ENCODE measurements at regions not wholly inside any gene's neighbourhood (a gene's known extent, or its start where the extent isn't known, plus 50 kb on each side); places are given as distances from the start of the nearest gene placed in this dataset.

DNA sequence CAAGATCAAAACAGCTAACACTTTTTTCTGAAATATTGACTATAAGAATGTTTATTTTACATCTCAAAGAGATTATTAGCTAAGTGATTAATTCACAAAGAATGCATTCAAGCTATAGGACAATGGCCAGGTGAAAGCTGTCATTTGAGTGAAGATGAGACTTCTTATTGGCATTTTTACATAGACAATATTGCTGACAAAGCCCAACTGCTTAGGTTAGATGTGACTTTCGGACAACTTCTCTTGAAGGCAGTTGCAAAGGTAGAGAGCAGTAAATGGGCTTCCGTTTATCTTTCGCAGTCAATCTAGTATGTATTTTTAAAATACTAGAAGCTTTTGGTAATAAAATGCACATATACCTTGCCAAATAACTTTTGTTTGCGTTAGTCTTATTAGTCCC is 1041.3 kb downstream of the AMY1C start:
- Histone ChIP-seq H3K9me1 (replicated peaks; ENCODE audit: control insufficient read depth, extremely low read depth, insufficient read depth, low read length) (no peaks in the 10 kb centered on the region), H4K20me1 (replicated peaks; ENCODE audit: control insufficient read depth, extremely low read depth, insufficient read depth, low read length) (no peaks in the 10 kb centered on the region), H3K4me1 (ENCODE audit: control insufficient read depth, extremely low read depth, insufficient read depth, low read length) (no peaks in the 10 kb centered on the region), H3K27ac (ENCODE audit: insufficient read depth, low read depth, low read length) (no peak overlapping the region), H2AFZ (ENCODE audit: low read depth, low read length) (no peak overlapping the region), H3K9ac (replicated peaks; ENCODE audit: extremely low read depth, insufficient read depth, low read length) (no peak overlapping the region), H3K9me3 (replicated peaks; ENCODE audit: control insufficient read depth, insufficient read depth, low read length) (peaks cover 4% of the 10 kb centered on the region), H3K27me3 (ENCODE audit: control insufficient read depth in 2 of 2, insufficient read depth in 2 of 2, low read length in 2 of 2) (no peaks in the 10 kb centered on the region), H3K4me2 (ENCODE audit: insufficient read depth, low read length) (no peak overlapping the region), H3K4me3 (replicated peaks in 1 of 3; ENCODE audit: insufficient read depth in 1 of 3, low read depth in 1 of 3, low read length in 3 of 3) (no peak overlapping the region), H3K36me3 (ENCODE audit: control insufficient read depth in 2 of 2, extremely low read depth in 1 of 2, insufficient read depth in 2 of 2, low read length in 2 of 2) (no peaks in the 10 kb centered on the region), H3K79me2 (ENCODE audit: control insufficient read depth, insufficient read depth, low read length) (no peaks in the 10 kb centered on the region)
- FAIRE-seq (no peak), DNase-seq (ENCODE audit: low read depth, low spot score) (no peak)
- dilution Hi-C loops (cut with MboI; ENCODE audit: extremely low pct_ligation_motif_present, low sequenced_read_pairs) (no loop called here), intact Hi-C loops (cut with micrococcal nuclease) (no loop called here)
- CTCF ChIA-PET = interaction anchor here (1.7 kb wide), 1 partner anchor 15 kb away, joined by 4 read pairs; no protein-coding TSS in a partner anchor
- BruUV-seq (replicated peaks) = no TSS peak
- TF ChIP-seq POLR2A (IDR thresholded peaks at IDR 0.05; ENCODE audit: low read depth, low read length) = no peak
- POLR2A ChIA-PET = no interaction called here

DNA sequence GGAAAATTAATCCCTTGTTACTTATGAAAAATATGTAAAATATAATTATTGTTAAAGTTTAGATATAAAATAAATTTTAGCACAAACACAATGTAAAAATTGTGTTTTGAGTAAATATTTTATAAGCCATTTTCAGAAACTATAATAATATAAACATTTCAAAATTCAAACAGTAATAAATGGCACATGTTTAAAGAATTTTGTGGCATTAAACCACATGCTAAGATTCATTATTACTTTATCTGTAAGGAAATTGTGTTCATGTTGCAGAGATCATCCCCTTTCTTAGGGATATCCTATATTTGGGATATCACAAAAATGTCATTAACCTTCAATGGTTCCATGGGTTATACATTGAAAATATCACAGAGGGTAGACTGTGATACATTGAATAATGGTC is 1044.3 kb downstream of the AMY1C start:
- FAIRE-seq (no peak), DNase-seq (ENCODE audit: low read depth, low spot score) (no peak)
- H3K36me3 ChIP-seq (ENCODE audit: control insufficient read depth in 2 of 2, extremely low read depth in 1 of 2, insufficient read depth in 2 of 2, low read length in 2 of 2) = no peaks in the 10 kb centered on the region
- intact Hi-C loops (cut with micrococcal nuclease) = no loop called here
- H3K79me2 ChIP-seq (ENCODE audit: control insufficient read depth, insufficient read depth, low read length) = no peaks in the 10 kb centered on the region
- TF ChIP-seq JUN (IDR thresholded peaks at IDR 0.05; ENCODE audit: borderline replicate concordance, insufficient read depth, insufficient read length, low read depth) = no peak
- no peak overlapping the region for H3K27ac ChIP-seq (ENCODE audit: insufficient read depth, low read depth, low read length)
- H2AFZ ChIP-seq (ENCODE audit: low read depth, low read length) = no peak overlapping the region
- no peaks in the 10 kb centered on the region for H3K9me1 ChIP-seq (replicated peaks; ENCODE audit: control insufficient read depth, extremely low read depth, insufficient read depth, low read length)
- no peak overlapping the region for H3K4me3 ChIP-seq (replicated peaks in 1 of 3; ENCODE audit: insufficient read depth in 1 of 3, low read depth in 1 of 3, low read length in 3 of 3)
- dilution Hi-C loops (cut with MboI; ENCODE audit: extremely low pct_ligation_motif_present, low sequenced_read_pairs) = no loop called here
- H3K4me1 ChIP-seq (ENCODE audit: control insufficient read depth, extremely low read depth, insufficient read depth, low read length) = no peaks in the 10 kb centered on the region
- H4K20me1 ChIP-seq (replicated peaks; ENCODE audit: control insufficient read depth, extremely low read depth, insufficient read depth, low read length) = no peaks in the 10 kb centered on the region
- no peak overlapping the region for H3K4me2 ChIP-seq (ENCODE audit: insufficient read depth, low read length)
- CTCF ChIA-PET = no interaction called here
- H3K9me3 ChIP-seq (replicated peaks; ENCODE audit: control insufficient read depth, insufficient read depth, low read length) = peaks cover 4% of the 10 kb centered on the region
- POLR2A ChIA-PET = no interaction called here
- no peaks in the 10 kb centered on the region for H3K27me3 ChIP-seq (ENCODE audit: control insufficient read depth in 2 of 2, insufficient read depth in 2 of 2, low read length in 2 of 2)
- BruUV-seq (replicated peaks) = no TSS peak
- no peak overlapping the region for H3K9ac ChIP-seq (replicated peaks; ENCODE audit: extremely low read depth, insufficient read depth, low read length)

DNA sequence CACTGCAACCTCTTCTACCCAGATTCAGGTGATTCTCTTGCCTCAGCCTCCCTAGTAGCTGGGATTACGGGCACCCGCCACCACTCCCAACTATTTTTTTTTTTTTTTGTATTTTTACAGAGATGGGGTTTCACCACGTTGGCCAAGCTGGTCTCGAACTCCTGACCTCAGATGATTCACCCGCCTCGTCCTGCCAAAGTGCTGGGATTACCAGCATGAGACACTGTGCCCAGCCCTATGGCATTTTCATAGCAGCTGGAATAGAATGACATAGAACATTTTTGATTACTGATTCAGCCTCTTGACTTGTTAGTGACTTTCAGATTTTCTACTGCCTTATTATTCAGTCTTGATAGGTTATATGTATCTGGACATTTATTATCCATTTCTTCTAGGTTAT is 1046.2 kb downstream of the AMY1C start:
- Histone ChIP-seq H3K4me3 (replicated peaks in 1 of 3; ENCODE audit: insufficient read depth in 1 of 3, low read depth in 1 of 3, low read length in 3 of 3) (no peak overlapping the region), H3K4me1 (ENCODE audit: control insufficient read depth, extremely low read depth, insufficient read depth, low read length) (no peaks in the 10 kb centered on the region), H3K27ac (ENCODE audit: insufficient read depth, low read depth, low read length) (no peak overlapping the region), H3K27me3 (ENCODE audit: control insufficient read depth in 2 of 2, insufficient read depth in 2 of 2, low read length in 2 of 2) (no peaks in the 10 kb centered on the region), H3K4me2 (ENCODE audit: insufficient read depth, low read length) (no peak overlapping the region), H3K9ac (replicated peaks; ENCODE audit: extremely low read depth, insufficient read depth, low read length) (no peak overlapping the region), H3K9me1 (replicated peaks; ENCODE audit: control insufficient read depth, extremely low read depth, insufficient read depth, low read length) (no peaks in the 10 kb centered on the region), H2AFZ (ENCODE audit: low read depth, low read length) (no peak overlapping the region), H3K9me3 (replicated peaks; ENCODE audit: control insufficient read depth, insufficient read depth, low read length) (peaks cover 4% of the 10 kb centered on the region), H3K36me3 (ENCODE audit: control insufficient read depth in 2 of 2, extremely low read depth in 1 of 2, insufficient read depth in 2 of 2, low read length in 2 of 2) (no peaks in the 10 kb centered on the region), H3K79me2 (ENCODE audit: control insufficient read depth, insufficient read depth, low read length) (no peaks in the 10 kb centered on the region), H4K20me1 (replicated peaks; ENCODE audit: control insufficient read depth, extremely low read depth, insufficient read depth, low read length) (no peaks in the 10 kb centered on the region)
- TF ChIP-seq POLR2A (IDR thresholded peaks at IDR 0.05; ENCODE audit: low read depth, low read length) = no peak
- TF ChIP-seq, protein P1, sequence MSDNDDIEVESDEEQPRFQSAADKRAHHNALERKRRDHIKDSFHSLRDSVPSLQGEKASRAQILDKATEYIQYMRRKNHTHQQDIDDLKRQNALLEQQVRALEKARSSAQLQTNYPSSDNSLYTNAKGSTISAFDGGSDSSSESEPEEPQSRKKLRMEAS (IDR thresholded peaks at IDR 0.05; ENCODE audit: insufficient read depth, insufficient read length) = no peak
- no peak for TF ChIP-seq FOS (IDR thresholded peaks at IDR 0.05; ENCODE audit: borderline replicate concordance, insufficient read depth, low read length)
- TF ChIP-seq EZH2 (IDR thresholded peaks at IDR 0.05; ENCODE audit: borderline replicate concordance, low read depth, low read length, severe bottlenecking) = no peak
- no peak for TF ChIP-seq POLR2AphosphoS5 (IDR thresholded peaks at IDR 0.05; ENCODE audit: insufficient read depth, low read depth, low read length)
- TF ChIP-seq MYC (IDR thresholded peaks at IDR 0.05; ENCODE audit: low read depth, low read length) = no peak
- no peak for TF ChIP-seq GATA2 (IDR thresholded peaks at IDR 0.05; ENCODE audit: insufficient read depth, insufficient read length, low read depth, low read length)
- TF ChIP-seq, protein P2, sequence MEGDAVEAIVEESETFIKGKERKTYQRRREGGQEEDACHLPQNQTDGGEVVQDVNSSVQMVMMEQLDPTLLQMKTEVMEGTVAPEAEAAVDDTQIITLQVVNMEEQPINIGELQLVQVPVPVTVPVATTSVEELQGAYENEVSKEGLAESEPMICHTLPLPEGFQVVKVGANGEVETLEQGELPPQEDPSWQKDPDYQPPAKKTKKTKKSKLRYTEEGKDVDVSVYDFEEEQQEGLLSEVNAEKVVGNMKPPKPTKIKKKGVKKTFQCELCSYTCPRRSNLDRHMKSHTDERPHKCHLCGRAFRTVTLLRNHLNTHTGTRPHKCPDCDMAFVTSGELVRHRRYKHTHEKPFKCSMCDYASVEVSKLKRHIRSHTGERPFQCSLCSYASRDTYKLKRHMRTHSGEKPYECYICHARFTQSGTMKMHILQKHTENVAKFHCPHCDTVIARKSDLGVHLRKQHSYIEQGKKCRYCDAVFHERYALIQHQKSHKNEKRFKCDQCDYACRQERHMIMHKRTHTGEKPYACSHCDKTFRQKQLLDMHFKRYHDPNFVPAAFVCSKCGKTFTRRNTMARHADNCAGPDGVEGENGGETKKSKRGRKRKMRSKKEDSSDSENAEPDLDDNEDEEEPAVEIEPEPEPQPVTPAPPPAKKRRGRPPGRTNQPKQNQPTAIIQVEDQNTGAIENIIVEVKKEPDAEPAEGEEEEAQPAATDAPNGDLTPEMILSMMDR (IDR thresholded peaks at IDR 0.05; ENCODE audit: extremely low read depth in 1 of 2, insufficient read depth in 1 of 2, low read depth in 1 of 2, low read length in 2 of 2) = no peak
- no peak for TF ChIP-seq JUN (IDR thresholded peaks at IDR 0.05; ENCODE audit: borderline replicate concordance, insufficient read depth, insufficient read length, low read depth)
- ChIA-PET CTCF (no interaction called here), POLR2A (no interaction called here)
- no peak for FAIRE-seq
- dilution Hi-C loops (cut with MboI; ENCODE audit: extremely low pct_ligation_motif_present, low sequenced_read_pairs) (no loop called here), intact Hi-C loops (cut with micrococcal nuclease) (no loop called here)
- no peak for DNase-seq (ENCODE audit: low read depth, low spot score)
- BruUV-seq (replicated peaks) = no TSS peak

Measured in endothelial cell of umbilical vein (primary cell).